Activated T-cell treated with anti-CD3 and anti-CD28 coated beads, Interleukin-2, amount 50 U/mL, for 24 hours (primary cell): ENCODE measurements at regions not wholly inside any gene's neighbourhood (a gene's known extent, or its start where the extent isn't known, plus 50 kb on each side); places are given as distances from the start of the nearest gene placed in this dataset.

ENCODE experiments used
- DNase-seq: peaks from one replicate; pipeline ENCODE4 v3.0.0-alpha.2; 2020
- H3K27ac Mint-ChIP-seq: 2 replicates; pipeline ENCODE4 v1.8.0; 2020; ENCODE audit warnings: mild to moderate bottlenecking, mixed read lengths
- H3K27me3 Mint-ChIP-seq: 2 replicates; pipeline ENCODE4 v1.8.0; 2020; ENCODE audit warnings: mixed read lengths
- H3K36me3 Mint-ChIP-seq: 2 replicates; pipeline ENCODE4 v1.8.0; 2020; ENCODE audit warnings: low read depth, mixed read lengths
- H3K4me1 Mint-ChIP-seq: 2 replicates; pipeline ENCODE4 v1.8.0; 2020; ENCODE audit warnings: low read depth, mixed read lengths
- H3K4me3 Mint-ChIP-seq: 2 replicates; pipeline ENCODE4 v1.8.0; 2020; ENCODE audit warnings: mild to moderate bottlenecking, moderate library complexity, mixed read lengths
- H3K9me3 Mint-ChIP-seq: 2 replicates; pipeline ENCODE4 v1.8.0; 2020; ENCODE audit warnings: mixed read lengths

DNA sequence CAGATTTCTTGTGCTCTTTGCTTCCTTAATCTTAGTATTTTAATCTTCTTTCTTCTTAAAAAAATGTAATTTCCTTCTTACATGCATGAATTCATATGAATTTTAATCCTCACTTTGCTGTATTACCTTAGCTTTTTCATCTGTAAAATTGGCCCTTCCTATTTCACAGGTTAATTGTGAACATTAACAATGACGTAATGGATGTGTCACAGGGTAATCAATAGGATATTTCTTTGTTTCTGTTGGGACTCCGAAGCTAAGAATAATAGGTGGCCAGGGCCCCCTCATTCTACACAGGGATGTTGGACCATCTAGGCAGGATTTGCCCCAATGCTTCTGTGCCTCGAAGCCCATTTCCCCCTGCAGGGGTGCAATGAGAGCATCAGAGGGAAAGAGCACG lies 187.4 kb upstream of the NFIB start:
- Mint-ChIP-seq H3K4me3 (no peak overlapping the region), H3K9me3 (no peaks in the 10 kb centered on the region), H3K27me3 (no peaks in the 10 kb centered on the region), H3K36me3 (no peaks in the 10 kb centered on the region), H3K27ac (no peak overlapping the region), H3K4me1 (no peaks in the 10 kb centered on the region)
- DNase-seq: no peak

DNA sequence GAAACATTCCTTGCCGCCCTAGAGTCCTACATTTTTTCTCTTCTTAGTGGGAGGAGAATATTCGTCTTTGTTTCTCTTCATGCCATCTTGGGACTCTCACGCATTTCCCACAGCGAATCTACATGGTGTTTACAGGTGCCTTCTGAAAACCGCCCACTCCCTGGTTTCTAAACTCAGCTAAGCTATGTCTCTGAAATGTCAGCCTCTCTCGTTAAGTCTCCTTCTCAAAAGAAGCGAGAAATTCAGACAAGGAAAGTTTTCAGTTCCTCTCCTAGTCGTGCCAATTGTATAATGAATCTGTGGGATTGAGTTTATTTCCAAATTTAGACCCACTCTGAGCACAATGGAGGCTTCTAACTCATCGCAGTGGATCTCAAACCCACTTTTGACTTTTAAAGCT lies 186.8 kb upstream of the NFIB start:
- Mint-ChIP-seq H3K9me3 (no peaks in the 10 kb centered on the region), H3K4me1 (no peaks in the 10 kb centered on the region), H3K36me3 (no peaks in the 10 kb centered on the region), H3K27ac (no peak overlapping the region), H3K4me3 (no peak overlapping the region), H3K27me3 (no peaks in the 10 kb centered on the region)
- no peak for DNase-seq

DNA sequence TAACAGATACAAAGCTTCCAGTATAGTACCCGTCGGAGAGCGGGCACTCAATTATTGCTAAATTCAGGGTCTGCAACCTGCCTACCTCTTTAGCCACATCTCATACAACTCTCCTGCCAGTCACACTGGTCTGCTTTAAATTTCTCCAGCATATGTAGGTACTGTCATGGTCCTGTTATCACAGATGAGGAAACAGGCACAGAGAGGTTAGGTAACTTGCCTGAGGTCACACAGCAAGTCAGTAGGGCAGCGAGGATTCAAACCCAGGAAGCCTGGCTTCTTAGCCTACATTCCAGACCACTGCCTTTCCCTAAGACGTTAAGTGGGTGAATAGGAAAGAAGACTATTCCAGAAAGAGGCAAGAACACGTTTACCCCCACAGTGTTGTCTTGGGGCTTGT lies 186.0 kb upstream of the NFIB start:
- Mint-ChIP-seq H3K36me3 (no peaks in the 10 kb centered on the region), H3K4me3 (no peak overlapping the region), H3K9me3 (no peaks in the 10 kb centered on the region), H3K4me1 (no peaks in the 10 kb centered on the region), H3K27me3 (no peaks in the 10 kb centered on the region), H3K27ac (no peak overlapping the region)
- no peak for DNase-seq

DNA sequence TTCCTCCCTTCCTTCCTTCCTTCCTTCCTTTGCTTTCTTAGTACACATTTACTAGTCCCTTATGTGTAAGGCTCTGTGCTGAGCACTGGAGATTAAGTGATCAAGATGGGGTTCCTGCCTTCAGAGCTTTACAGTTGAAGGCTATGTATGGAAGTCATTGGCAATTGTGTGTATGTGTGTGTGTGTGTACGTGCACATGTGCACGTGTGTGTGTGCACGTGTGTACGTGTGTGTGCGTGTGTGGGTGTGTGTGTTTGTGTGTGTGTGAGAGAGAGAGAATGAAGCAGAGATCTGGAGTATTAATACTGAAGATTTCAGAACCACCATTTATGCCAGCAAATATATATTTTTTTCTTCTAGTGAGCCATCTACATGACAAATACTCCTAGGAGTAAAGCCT lies 184.9 kb upstream of the NFIB start:
- Mint-ChIP-seq H3K4me1 (no peaks in the 10 kb centered on the region), H3K36me3 (no peaks in the 10 kb centered on the region), H3K27me3 (peaks cover 3% of the 10 kb centered on the region), H3K4me3 (no peak overlapping the region), H3K9me3 (no peaks in the 10 kb centered on the region), H3K27ac (no peak overlapping the region)
- DNase-seq: no peak

DNA sequence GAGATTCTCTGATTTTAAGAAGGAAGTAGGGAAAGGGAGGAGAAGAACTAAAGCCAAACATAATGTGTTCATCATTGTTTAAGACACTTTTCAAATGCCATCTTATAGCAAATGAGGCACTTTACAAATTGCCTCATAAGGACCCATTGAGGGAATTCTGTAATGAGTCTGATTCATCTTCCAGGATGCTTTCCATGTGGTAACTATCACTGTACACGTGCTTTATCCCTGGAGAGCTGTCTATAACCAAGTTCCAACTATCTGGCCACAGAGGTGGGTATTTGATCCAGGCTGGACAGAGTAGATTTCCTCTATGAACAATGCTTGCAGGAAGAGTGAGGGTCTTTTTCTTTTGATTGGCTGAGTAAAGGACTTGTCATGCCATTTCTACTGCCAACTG lies 183.5 kb upstream of the NFIB start:
- no peak for DNase-seq
- no peaks in the 10 kb centered on the region for H3K4me1 Mint-ChIP-seq
- H3K9me3 Mint-ChIP-seq: no peaks in the 10 kb centered on the region
- peaks cover 3% of the 10 kb centered on the region for H3K27me3 Mint-ChIP-seq
- no peak overlapping the region for H3K4me3 Mint-ChIP-seq
- no peaks in the 10 kb centered on the region for H3K36me3 Mint-ChIP-seq
- no peak overlapping the region for H3K27ac Mint-ChIP-seq

DNA sequence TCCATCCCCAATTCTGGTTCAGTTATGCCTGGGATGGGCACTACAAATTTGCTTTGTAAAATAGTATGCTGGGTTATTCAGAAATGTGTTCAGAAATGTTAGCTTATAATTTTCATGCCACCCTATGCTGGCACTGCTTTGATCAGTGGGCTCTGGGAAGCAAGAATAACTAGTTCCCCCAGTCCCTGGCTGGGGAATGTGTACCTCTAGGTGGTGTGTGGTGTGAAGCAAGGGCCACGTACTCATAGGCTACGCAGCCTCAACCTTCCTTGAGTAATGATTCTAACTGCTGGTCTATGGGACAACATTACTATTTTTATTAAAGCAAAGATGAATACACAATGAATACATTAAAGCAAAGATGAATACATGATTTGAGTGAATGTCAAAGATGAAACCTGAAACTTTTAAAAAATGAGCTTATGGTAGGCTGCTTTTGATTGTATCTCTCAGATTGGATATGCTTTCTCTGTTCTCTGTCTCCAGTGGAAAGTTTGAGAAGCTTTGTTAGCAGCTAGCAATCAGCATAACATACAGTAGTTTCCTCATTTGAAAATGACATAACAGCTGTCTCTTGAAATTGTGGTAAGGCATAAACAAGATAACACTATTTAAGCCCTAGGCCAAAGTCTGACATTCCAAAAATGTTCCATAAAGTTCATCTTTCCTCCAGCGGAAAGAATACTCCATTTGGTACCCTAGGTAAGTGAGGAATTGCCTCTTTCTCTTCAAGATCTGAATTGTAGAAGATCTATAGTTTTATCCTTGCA lies 174.7 kb upstream of the NFIB start:
- Mint-ChIP-seq H3K36me3 (no peaks in the 10 kb centered on the region), H3K4me1 (no peaks in the 10 kb centered on the region), H3K27ac (no peak overlapping the region), H3K9me3 (no peaks in the 10 kb centered on the region), H3K4me3 (no peak overlapping the region), H3K27me3 (peaks cover 7% of the 10 kb centered on the region)
- DNase-seq: no peak

DNA sequence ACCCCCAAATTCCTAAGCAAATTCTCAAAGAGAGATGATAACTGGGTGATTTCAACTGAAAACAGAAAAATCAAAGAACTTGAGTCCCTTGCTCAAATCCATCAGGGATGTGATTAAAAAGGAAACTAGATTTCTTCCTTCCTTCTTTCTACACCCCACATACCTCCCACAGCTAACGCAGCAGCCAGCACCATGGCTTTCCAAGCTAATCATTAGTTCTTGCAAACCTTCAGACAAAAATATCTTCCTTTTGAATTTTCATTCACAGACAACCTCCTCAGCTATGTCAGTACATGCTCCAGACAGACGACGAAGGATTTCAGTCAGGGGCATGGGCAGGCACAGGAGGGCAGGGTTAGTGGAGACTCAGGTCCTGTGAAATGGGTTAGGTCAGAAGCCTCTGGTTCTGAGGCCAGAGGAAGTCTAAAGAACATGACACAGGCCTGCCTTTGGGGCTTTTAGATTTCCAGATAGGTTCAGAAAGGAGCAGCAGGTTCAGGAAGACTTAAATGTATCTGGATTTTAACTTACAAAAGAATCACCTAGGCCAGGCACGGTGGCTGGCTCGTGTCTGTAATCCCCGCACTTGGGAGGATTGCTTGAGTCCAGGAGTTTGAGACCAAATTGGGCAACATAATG lies 173.7 kb upstream of the NFIB start:
- H3K9me3 Mint-ChIP-seq: no peaks in the 10 kb centered on the region
- H3K36me3 Mint-ChIP-seq: no peaks in the 10 kb centered on the region
- no peak overlapping the region for H3K4me3 Mint-ChIP-seq
- no peaks in the 10 kb centered on the region for H3K4me1 Mint-ChIP-seq
- H3K27ac Mint-ChIP-seq: no peak overlapping the region
- DNase-seq: no peak
- peaks cover 12% of the 10 kb centered on the region for H3K27me3 Mint-ChIP-seq

DNA sequence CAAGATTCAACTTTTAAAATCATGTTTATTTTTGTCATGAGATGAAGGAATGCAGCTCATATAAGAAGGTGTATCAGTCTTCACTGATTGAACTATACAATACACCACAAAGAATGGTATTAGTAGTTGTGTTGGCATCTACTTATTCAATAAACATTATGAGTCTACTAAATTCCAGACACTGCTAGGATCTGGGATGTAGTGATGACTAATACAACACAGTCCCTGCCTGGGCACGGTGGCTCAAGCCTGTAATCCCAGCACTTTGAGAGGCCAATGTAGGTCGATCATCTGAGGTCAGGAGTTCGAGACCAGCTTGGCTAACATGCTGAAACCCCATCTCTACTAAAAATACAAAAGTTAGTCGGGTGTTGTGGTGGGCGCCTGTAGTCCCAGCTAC lies 171.4 kb upstream of the NFIB start:
- H3K36me3 Mint-ChIP-seq: no peaks in the 10 kb centered on the region
- no peak overlapping the region for H3K27ac Mint-ChIP-seq
- H3K27me3 Mint-ChIP-seq: peaks cover 16% of the 10 kb centered on the region
- H3K9me3 Mint-ChIP-seq: no peaks in the 10 kb centered on the region
- DNase-seq: no peak
- no peak overlapping the region for H3K4me3 Mint-ChIP-seq
- no peaks in the 10 kb centered on the region for H3K4me1 Mint-ChIP-seq

DNA sequence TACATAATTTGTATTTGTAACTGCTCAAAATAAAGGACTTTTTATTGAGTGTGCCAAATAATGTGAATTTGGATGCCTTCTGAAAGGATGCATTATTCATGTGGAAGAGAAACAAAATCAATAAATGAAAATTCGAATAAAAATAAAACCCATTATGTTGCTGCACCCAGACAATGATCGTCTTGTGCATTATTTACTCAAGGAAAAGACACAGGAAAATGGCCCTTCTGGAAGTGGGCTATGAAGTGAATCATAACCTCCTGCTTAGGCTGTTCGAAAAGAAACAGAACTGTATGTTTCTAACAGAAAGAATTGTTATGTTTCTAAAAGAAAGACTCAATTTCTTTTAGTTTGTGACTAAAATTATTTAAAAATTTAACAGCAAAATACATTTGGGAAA lies 168.9 kb upstream of the NFIB start:
- Mint-ChIP-seq H3K4me1 (no peaks in the 10 kb centered on the region), H3K9me3 (no peaks in the 10 kb centered on the region), H3K4me3 (no peak overlapping the region), H3K27ac (no peak overlapping the region), H3K36me3 (no peaks in the 10 kb centered on the region), H3K27me3 (peaks cover 16% of the 10 kb centered on the region)
- DNase-seq: no peak

DNA sequence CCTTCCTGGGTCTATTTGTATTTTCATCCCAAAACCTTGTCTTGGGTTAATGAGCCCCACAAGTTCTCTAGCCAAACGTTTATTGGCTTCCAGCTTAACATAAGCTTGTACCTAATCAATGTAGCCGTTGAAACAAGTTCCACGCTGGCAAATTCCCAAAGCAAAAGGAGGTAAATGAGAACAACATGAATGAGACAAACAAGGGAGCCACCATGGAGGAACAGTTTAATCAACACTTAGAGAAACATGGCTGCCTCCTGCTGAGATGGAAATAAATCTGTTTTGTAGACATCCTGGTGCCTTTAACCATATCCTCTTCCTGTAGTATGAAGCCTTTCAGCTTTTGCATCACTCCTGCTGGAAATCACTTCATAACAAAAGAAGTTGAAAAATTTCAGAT lies 166.6 kb upstream of the NFIB start:
- Mint-ChIP-seq H3K36me3 (no peaks in the 10 kb centered on the region), H3K4me1 (no peaks in the 10 kb centered on the region), H3K27me3 (peaks cover 9% of the 10 kb centered on the region), H3K27ac (no peak overlapping the region), H3K9me3 (no peaks in the 10 kb centered on the region), H3K4me3 (no peak overlapping the region)
- DNase-seq: no peak

DNA sequence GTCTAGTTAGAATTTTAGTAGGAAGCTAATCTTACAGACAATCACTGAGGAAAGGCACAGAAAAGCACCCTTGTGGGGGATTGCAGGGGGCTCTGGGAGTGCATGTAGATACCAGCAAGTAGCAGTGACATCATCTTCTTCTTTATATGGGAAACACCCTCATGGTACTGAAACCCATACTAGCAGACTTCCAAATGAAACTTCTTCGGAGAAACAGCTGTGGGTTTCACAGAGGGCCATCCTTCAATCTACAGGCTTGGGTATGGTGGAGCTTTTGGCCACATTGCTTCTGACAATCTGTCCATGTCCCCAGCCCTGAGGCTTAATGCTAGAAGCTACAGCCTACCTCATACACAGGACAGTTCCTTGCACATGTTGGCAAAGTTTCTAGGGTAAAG lies 165.2 kb upstream of the NFIB start:
- peaks cover 9% of the 10 kb centered on the region for H3K27me3 Mint-ChIP-seq
- no peaks in the 10 kb centered on the region for H3K36me3 Mint-ChIP-seq
- no peak for DNase-seq
- H3K27ac Mint-ChIP-seq: no peak overlapping the region
- no peaks in the 10 kb centered on the region for H3K9me3 Mint-ChIP-seq
- no peak overlapping the region for H3K4me3 Mint-ChIP-seq
- no peaks in the 10 kb centered on the region for H3K4me1 Mint-ChIP-seq

DNA sequence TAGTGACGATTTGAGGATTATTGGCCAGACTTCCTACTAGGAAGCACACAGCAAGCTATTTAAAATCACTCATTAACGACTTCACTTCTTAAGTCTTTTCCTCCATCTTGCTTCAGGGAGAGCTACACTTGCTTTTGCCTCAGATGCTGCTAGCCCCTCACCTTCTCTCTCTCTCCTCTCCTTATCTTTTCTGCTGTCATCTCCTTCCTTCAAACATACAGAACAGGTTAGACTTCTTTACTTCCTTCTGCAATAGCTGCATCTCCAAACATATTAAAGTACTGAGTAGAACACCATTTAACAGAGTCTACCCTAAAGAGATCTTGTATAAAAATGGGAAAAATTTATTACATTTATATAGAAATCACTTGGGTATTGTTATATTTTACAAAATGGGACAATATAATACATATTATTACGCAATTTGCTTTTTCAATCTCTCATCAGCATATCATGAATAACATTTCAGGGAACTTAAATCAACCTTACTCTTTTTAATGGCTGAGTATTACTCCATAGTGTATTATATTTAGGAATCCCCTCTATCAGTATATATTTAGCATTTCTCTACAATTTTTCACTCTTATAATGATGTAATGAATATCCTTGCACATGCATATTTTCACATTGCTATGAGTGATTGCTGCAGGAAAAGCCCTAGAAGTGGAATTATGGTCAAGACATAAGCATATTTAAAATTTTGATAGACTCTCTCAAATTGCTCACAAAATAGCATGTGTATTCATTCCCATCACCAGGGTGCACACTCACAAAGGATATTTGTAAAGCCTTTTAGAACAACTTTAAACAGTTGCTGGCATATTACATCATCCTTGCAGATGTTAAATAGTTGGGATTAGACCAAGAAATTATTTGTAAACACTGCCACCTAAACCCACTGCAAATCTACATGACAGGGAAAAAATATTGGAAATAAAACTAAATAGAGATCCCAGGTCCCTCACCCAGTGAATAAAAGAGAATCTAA lies 164.5 kb upstream of the NFIB start:
- H3K4me1 Mint-ChIP-seq: no peaks in the 10 kb centered on the region
- no peaks in the 10 kb centered on the region for H3K9me3 Mint-ChIP-seq
- peaks cover 7% of the 10 kb centered on the region for H3K27me3 Mint-ChIP-seq
- H3K27ac Mint-ChIP-seq: no peak overlapping the region
- H3K4me3 Mint-ChIP-seq: no peak overlapping the region
- no peaks in the 10 kb centered on the region for H3K36me3 Mint-ChIP-seq
- no peak for DNase-seq

DNA sequence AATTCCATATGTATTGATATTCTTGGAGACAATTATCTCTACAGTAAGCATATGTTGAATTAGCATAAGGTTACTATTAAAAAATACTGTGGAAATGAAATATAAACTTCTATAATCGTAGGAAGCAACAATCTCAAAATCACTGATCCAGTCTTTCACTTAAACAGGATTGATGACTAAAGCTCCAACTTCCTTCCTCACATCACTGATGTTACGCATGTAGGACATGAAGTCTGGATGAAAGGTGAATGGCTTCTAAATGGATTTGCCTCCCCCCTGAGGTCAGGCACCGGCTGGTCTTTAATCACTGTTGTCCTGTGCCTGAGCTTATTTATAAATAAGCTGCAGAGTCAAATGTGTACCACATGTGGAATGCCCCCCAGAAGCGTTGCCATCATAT lies 157.1 kb upstream of the NFIB start:
- Mint-ChIP-seq H3K4me3 (no peak overlapping the region), H3K4me1 (no peaks in the 10 kb centered on the region), H3K27ac (no peak overlapping the region), H3K9me3 (no peaks in the 10 kb centered on the region), H3K36me3 (no peaks in the 10 kb centered on the region), H3K27me3 (no peaks in the 10 kb centered on the region)
- DNase-seq: no peak

DNA sequence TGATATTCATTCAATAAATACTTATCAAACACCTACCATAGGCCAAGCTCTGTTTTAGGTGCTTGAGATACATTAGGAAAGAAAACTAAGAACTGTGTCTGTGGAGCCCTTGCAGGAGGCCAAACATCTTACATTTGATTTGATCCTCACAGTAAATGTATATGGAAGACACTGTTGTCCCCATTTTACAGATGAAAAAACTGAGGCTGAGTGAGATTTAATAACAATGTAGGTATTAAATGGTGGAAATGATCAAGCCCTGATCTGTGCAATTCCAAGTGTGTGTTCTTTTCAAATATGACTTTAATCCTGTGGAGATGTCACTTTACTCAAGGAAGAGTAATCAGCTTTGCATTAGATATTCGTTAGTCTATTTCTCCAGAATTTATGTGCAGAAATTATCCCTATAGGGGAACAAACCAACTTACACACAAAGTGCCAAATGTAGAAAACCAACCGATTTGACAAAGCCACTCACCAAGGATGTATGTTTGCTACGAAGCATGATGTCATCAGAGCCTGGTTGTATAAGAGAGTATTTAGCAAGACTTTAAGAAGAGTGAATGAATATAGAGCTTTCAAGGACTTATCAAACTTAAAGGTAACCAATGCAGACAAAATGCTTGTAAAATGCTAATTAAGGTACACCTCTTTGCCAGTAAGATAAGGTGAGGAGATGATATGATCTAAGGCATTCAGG lies 153.9 kb upstream of the NFIB start:
- Mint-ChIP-seq H3K27ac (no peak overlapping the region), H3K4me3 (no peak overlapping the region), H3K36me3 (no peaks in the 10 kb centered on the region), H3K4me1 (no peaks in the 10 kb centered on the region), H3K27me3 (no peaks in the 10 kb centered on the region), H3K9me3 (no peaks in the 10 kb centered on the region)
- DNase-seq: no peak
